H1 (cell line): ENCODE measurements at regions not wholly inside any gene's neighbourhood (a gene's known extent, or its start where the extent isn't known, plus 50 kb on each side); places are given as distances from the start of the nearest gene placed in this dataset.

Experiments used
- CTCF ChIA-PET: fragments of 300-600 bp; sonication (Branson Sonifier 250); formaldehyde crosslinking; loops from one replicate; lab custom pipeline; 2021; ENCODE audit not compliant: partially characterized antibody; lab: Charles Lee
- POLR2A ChIA-PET: fragments of 300-600 bp; sonication (Branson Sonifier 250); formaldehyde crosslinking; loops from one replicate; lab custom pipeline; 2021; ENCODE audit warnings: inconsistent platforms; ENCODE audit not compliant: partially characterized antibody; lab: Charles Lee
- DNase-seq, 2 experiments: peaks; one replicate each; pipeline versions ENCODE4 v3.0.0 to v3.0.0-alpha.2; 2010 to 2022; ENCODE audit warnings: low spot score in 2 of 2, low read depth in 1 of 2, mixed read lengths in 1 of 2
- FAIRE-seq: peaks from 2 replicates; lab custom pipeline; 2011; peaks lifted over from hg19 to GRCh38; lab: Jason Lieb, UNC
- H2AFZ ChIP-seq: 2 replicates; pipeline ENCODE4 v1.8.1; 2012; ENCODE audit warnings: low read length, inconsistent platforms
- H2AK5ac ChIP-seq: 2 replicates; pipeline ENCODE4 v1.6.1; 2013; ENCODE audit warnings: low read depth, low read length
- H2BK120ac ChIP-seq: replicated peaks from 2 replicates; pipeline ENCODE3; 2013; ENCODE audit warnings: low read depth, low read length, inconsistent platforms
- H2BK12ac ChIP-seq: 2 replicates; pipeline ENCODE4 v1.6.1; 2013; ENCODE audit warnings: low read depth, low read length
- H2BK15ac ChIP-seq: 2 replicates; pipeline ENCODE4 v1.6.1; 2013; ENCODE audit warnings: low read length
- H2BK20ac ChIP-seq: 2 replicates; pipeline ENCODE4 v1.6.1; 2013; ENCODE audit warnings: low read length
- H2BK5ac ChIP-seq: 2 replicates; pipeline ENCODE4 v1.6.1; 2013; ENCODE audit warnings: low read depth, low read length
- H3K14ac ChIP-seq: 2 replicates; pipeline ENCODE4 v1.6.1; 2013; ENCODE audit warnings: inconsistent platforms; ENCODE audit not compliant: insufficient read length
- H3K18ac ChIP-seq: 2 replicates; pipeline ENCODE4 v1.6.1; 2013; ENCODE audit warnings: low read length; ENCODE audit errors: extremely low read depth
- H3K23ac ChIP-seq: 2 replicates; pipeline ENCODE4 v1.6.1; 2013; ENCODE audit warnings: inconsistent platforms; ENCODE audit not compliant: insufficient read length
- H3K23me2 ChIP-seq: 2 replicates; pipeline ENCODE4 v1.6.1; 2013; ENCODE audit warnings: low read depth, low read length
- H3K27ac ChIP-seq: 2 replicates; pipeline ENCODE4 v1.6.1; 2011; ENCODE audit warnings: low read depth, low read length, inconsistent platforms
- H3K27me3 ChIP-seq, 4 experiments: replicated peaks in 1 of 4; 1 replicate in 1 of 4; 2 replicates in 3 of 4; pipeline versions ENCODE4 v1.6.1 to v1.8.1; 2011 to 2013; ENCODE audit warnings: low read length in 3 of 4, mild to moderate bottlenecking in 3 of 4, inconsistent platforms in 2 of 4, mixed read lengths in 2 of 4, moderate library complexity in 1 of 4; ENCODE audit not compliant: control insufficient read depth in 3 of 4, insufficient read depth in 3 of 4; ENCODE audit errors: extremely low read depth in 1 of 4
- H3K36me3 ChIP-seq, 4 experiments: 2 replicates each; pipeline versions ENCODE4 v1.6.1 to v1.8.1; 2011 to 2013; ENCODE audit warnings: mild to moderate bottlenecking in 4 of 4, low read length in 3 of 4, moderate library complexity in 2 of 4, control low read depth in 1 of 4, inconsistent platforms in 1 of 4; ENCODE audit not compliant: insufficient read depth in 4 of 4, control insufficient read depth in 2 of 4
- H3K4ac ChIP-seq: replicated peaks from 2 replicates; pipeline ENCODE3; 2013; ENCODE audit warnings: low read length, low read depth, mixed read lengths, inconsistent platforms; ENCODE audit not compliant: insufficient read length
- H3K4me1 ChIP-seq, 4 experiments: replicated peaks in 1 of 4; 1 replicate in 1 of 4; 2 replicates in 3 of 4; pipeline versions ENCODE4 v1.6.1 to v1.8.1; 2011 to 2013; ENCODE audit warnings: low read length in 3 of 4, inconsistent platforms in 2 of 4, mixed read lengths in 1 of 4; ENCODE audit not compliant: insufficient read depth in 4 of 4, control insufficient read depth in 3 of 4
- H3K4me2 ChIP-seq, 2 experiments: 2 replicates each; pipeline versions ENCODE4 v1.6.1 to v1.8.1; 2011 to 2013; ENCODE audit warnings: low read depth in 2 of 2, low read length in 2 of 2, control low read depth in 1 of 2, inconsistent platforms in 1 of 2, mild to moderate bottlenecking in 1 of 2; ENCODE audit not compliant: insufficient read depth in 1 of 2
- H3K4me3 ChIP-seq, 4 experiments: fragments of 200-600, 300-600 bp in 1 of 4; sonication (generic), shearing (Covaris generic), sonication (Bioruptor Twin) in 1 of 4; 2 replicates each; pipeline versions ENCODE4 v1.5.1 to v1.8.1; 2011 to 2016; ENCODE audit warnings: low read length in 4 of 4, low read depth in 3 of 4, control low read depth in 2 of 4, inconsistent platforms in 2 of 4, mild to moderate bottlenecking in 2 of 4, mixed read lengths in 1 of 4, moderate library complexity in 1 of 4; ENCODE audit not compliant: insufficient read depth in 2 of 4; ENCODE audit errors: extremely low read depth in 1 of 4
- H3K56ac ChIP-seq: replicated peaks from 2 replicates; pipeline ENCODE3; 2013; ENCODE audit warnings: low read depth, mild to moderate bottlenecking, mixed read lengths, low read length, inconsistent platforms; ENCODE audit not compliant: insufficient read length
- H3K79me1 ChIP-seq: 2 replicates; pipeline ENCODE4 v1.6.1; 2013; ENCODE audit warnings: low read depth, low read length, control low read depth
- H3K79me2 ChIP-seq, 2 experiments: 2 replicates each; pipeline versions ENCODE4 v1.6.1 to v1.8.1; 2012 to 2013; ENCODE audit warnings: low read length in 2 of 2, mild to moderate bottlenecking in 2 of 2, inconsistent platforms in 1 of 2; ENCODE audit not compliant: insufficient read depth in 2 of 2, control insufficient read depth in 1 of 2
- H3K9ac ChIP-seq, 4 experiments: replicated peaks in 1 of 4; 1 replicate in 1 of 4; 2 replicates in 3 of 4; pipeline versions ENCODE4 v1.6.1 to v1.8.1; 2011 to 2013; ENCODE audit warnings: low read depth in 3 of 4, low read length in 3 of 4, control low read depth in 2 of 4, mild to moderate bottlenecking in 2 of 4, moderate library complexity in 2 of 4, inconsistent platforms in 1 of 4; ENCODE audit errors: extremely low read depth in 1 of 4
- H3K9me3 ChIP-seq, 2 experiments: 2 replicates each; pipeline versions ENCODE4 v1.6.1 to v1.8.1; 2012 to 2013; ENCODE audit warnings: mild to moderate bottlenecking in 2 of 2, moderate library complexity in 2 of 2, control low read depth in 1 of 2, inconsistent platforms in 1 of 2, low read depth in 1 of 2, low read length in 1 of 2, mixed read lengths in 1 of 2; ENCODE audit not compliant: insufficient read depth in 2 of 2
- H4K20me1 ChIP-seq, 2 experiments: replicated peaks in 1 of 2; 2 replicates each; pipeline versions ENCODE3 to v1.8.1; 2011 to 2013; ENCODE audit warnings: inconsistent platforms in 2 of 2, low read length in 2 of 2, mild to moderate bottlenecking in 1 of 2; ENCODE audit not compliant: insufficient read depth in 2 of 2, control insufficient read depth in 1 of 2
- H4K5ac ChIP-seq: 2 replicates; pipeline ENCODE4 v1.6.1; 2013; ENCODE audit warnings: low read length, low read depth, mixed read lengths, inconsistent platforms; ENCODE audit not compliant: insufficient read length
- H4K8ac ChIP-seq: 2 replicates; pipeline ENCODE4 v1.8.0; 2013; ENCODE audit warnings: mild to moderate bottlenecking, moderate library complexity, low read length, inconsistent platforms; ENCODE audit not compliant: insufficient read depth; ENCODE audit errors: extremely low read depth
- H4K91ac ChIP-seq: replicated peaks from 2 replicates; pipeline ENCODE3; 2013; ENCODE audit warnings: low read length, mixed read lengths, inconsistent platforms; ENCODE audit not compliant: insufficient read length
- CTBP2 ChIP-seq: IDR thresholded peaks from 2 replicates; pipeline ENCODE4 v1.7.0; 2011; ENCODE audit warnings: borderline replicate concordance, mild to moderate bottlenecking, moderate library complexity, mixed read lengths, low read length; ENCODE audit not compliant: insufficient read depth, insufficient read length
- GABPA ChIP-seq: IDR thresholded peaks from 2 replicates; pipeline ENCODE4 v1.6.1; 2011; ENCODE audit warnings: mild to moderate bottlenecking, low read length, moderate library complexity, borderline replicate concordance; ENCODE audit not compliant: insufficient read depth
- HDAC6 ChIP-seq: IDR thresholded peaks from one replicate; pipeline ENCODE4 v1.7.1; 2012; ENCODE audit warnings: low read depth, mild to moderate bottlenecking, inconsistent platforms, low read length, moderate library complexity
- MAFK ChIP-seq: IDR thresholded peaks from 2 replicates; pipeline ENCODE4 v1.6.1; 2012; ENCODE audit warnings: low read depth, mild to moderate bottlenecking, improper control_type of control experiment, low read length
- MAX ChIP-seq: IDR thresholded peaks from 2 replicates; pipeline ENCODE4 v1.6.1; 2012; ENCODE audit warnings: inconsistent platforms
- NANOG ChIP-seq: IDR thresholded peaks from 2 replicates; pipeline ENCODE4 v1.6.1; 2011; ENCODE audit warnings: low read length, low read depth, mild to moderate bottlenecking, inconsistent platforms; ENCODE audit not compliant: insufficient read depth, poor library complexity, severe bottlenecking
- PHF8 ChIP-seq: fragments of 200-600 bp; sonication (generic); conservative IDR thresholded peaks from 2 replicates; pipeline ENCODE4 v1.7.1; 2012; ENCODE audit warnings: low read depth, mild to moderate bottlenecking, inconsistent platforms, low read length, moderate library complexity
- RFX5 ChIP-seq: IDR thresholded peaks from 2 replicates; pipeline ENCODE4 v1.6.1; 2011; ENCODE audit warnings: low read depth, low read length, improper control_type of control experiment, borderline replicate concordance
- RNF2 ChIP-seq: fragments of 200-900, 300-1000 bp; sonication (generic); IDR thresholded peaks from 2 replicates; pipeline ENCODE4 v1.7.1; 2016; ENCODE audit warnings: borderline replicate concordance, low read depth, mild to moderate bottlenecking, antibody characterized with exemption, low read length; ENCODE audit not compliant: poor library complexity, severe bottlenecking; ENCODE audit errors: missing control alignments
- RXRA ChIP-seq: IDR thresholded peaks from 2 replicates; pipeline ENCODE4 v1.6.1; 2011; ENCODE audit warnings: low read depth, mild to moderate bottlenecking, low read length, moderate library complexity; ENCODE audit not compliant: insufficient read depth
- SIX5 ChIP-seq: IDR thresholded peaks from 2 replicates; pipeline ENCODE4 v1.6.1; 2011; ENCODE audit warnings: mild to moderate bottlenecking, low read depth, low read length
- TAF7 ChIP-seq: optimal IDR thresholded peaks from 2 replicates; pipeline ENCODE3; 2011; ENCODE audit warnings: low read depth, mild to moderate bottlenecking, inconsistent platforms, low read length, moderate library complexity, borderline replicate concordance
- YY1 ChIP-seq: IDR thresholded peaks from 2 replicates; pipeline ENCODE4 v1.6.1; 2011; ENCODE audit warnings: low read depth, mild to moderate bottlenecking, low read length
- WGBS, 2 experiments: shearing (Covaris generic) in 1 of 2; methylation state at CpG; one replicate each; pipeline versions ENCODE4 v1.1.6 to v1.1.7; 2013 to 2015; ENCODE audit warnings: low lambda C conversion rate in 2 of 2, mixed read lengths in 2 of 2, inconsistent platforms in 1 of 2, low coverage in 1 of 2, missing lambda C conversion rate in 1 of 2; ENCODE audit not compliant: insufficient replicate concordance in 2 of 2, insufficient coverage in 1 of 2, insufficient read length in 1 of 2; ENCODE audit errors: extremely low coverage in 1 of 2, missing lambda C conversion rate in 1 of 2; 5-methylcytosine and 5-hydroxymethylcytosine counted together

DNA sequence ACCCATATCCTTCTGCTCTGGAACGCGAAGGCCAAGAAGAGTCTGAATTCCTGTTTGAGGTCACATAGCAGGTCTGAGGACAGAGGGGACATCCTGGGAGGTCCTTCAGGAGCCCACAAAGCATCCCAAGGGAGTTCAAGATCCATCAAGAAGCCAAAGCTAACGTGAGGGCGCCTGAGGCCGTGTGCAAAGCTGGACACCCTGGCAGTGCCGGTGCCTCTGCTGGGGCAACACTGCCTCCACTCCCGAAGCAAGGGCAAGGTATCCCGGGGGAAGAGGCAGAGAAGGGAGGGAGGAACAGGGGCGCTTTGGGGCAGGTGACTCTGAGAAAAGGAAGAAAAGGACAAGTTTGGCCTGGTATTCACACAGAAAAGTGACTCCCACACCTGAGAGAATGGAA, 50.3 kb upstream of the CDON start:
- Histone ChIP-seq H3K27ac (no peak overlapping the region), H2BK5ac (no peak overlapping the region), H3K23ac (no peak overlapping the region), H3K4me3 (no peak overlapping the region), H3K23me2 (no peaks in the 10 kb centered on the region), H3K9me3 (no peaks in the 10 kb centered on the region), H3K4me1 (peaks cover 0 to 7% (median 0%) of the 10 kb centered on the region in 4 experiments; a peak in 3 of 7 replicates), H2AFZ (no peak overlapping the region), H3K4me2 (no peak overlapping the region), H4K8ac (no peak overlapping the region), H3K56ac (no peak overlapping the region), H3K18ac (no peak overlapping the region), H3K79me1 (no peaks in the 10 kb centered on the region), H2BK15ac (0 out of 2 replicates have a peak overlapping the region, but pooled peaks have one; percentile 19), H4K20me1 (no peaks in the 10 kb centered on the region), H4K91ac (no peak overlapping the region), H3K9ac (no peak overlapping the region), H2BK20ac (no peak overlapping the region), H3K79me2 (no peaks in the 10 kb centered on the region), H2AK5ac (no peak overlapping the region), H2BK120ac (no peak overlapping the region), H3K36me3 (no peaks in the 10 kb centered on the region), H4K5ac (no peak overlapping the region), H3K4ac (no peak overlapping the region), H2BK12ac (no peak overlapping the region), H3K27me3 (0 out of 7 replicates have a peak, but pooled peaks cover 0 to 3% (median 0%) of the 10 kb centered on the region in 4 experiments), H3K14ac (no peak overlapping the region)
- CTCF ChIA-PET: interaction anchor here (0.7 to 5.4 kb wide), 6 partner anchors 10 to 170 kb away, joined by 3 to 42 read pairs (median 10); no protein-coding TSS in a partner anchor
- no peak for FAIRE-seq
- WGBS, 2 experiments: 91% methylated on average over 9 of the region's 9 CpGs; no CpG with 5 or more reads in 1 of the 2 experiments
- POLR2A ChIA-PET: interaction anchor here (1.6 kb wide), 1 partner anchor 8 kb away, joined by 6 read pairs; no protein-coding TSS in a partner anchor
- DNase-seq: no peak
- no peak for TF ChIP-seq RFX5
- TF ChIP-seq PHF8: no peak
- TF ChIP-seq RNF2: no peak
- TF ChIP-seq HDAC6: no peak
- no peak for TF ChIP-seq GABPA
- TF ChIP-seq NANOG: no peak
- TF ChIP-seq MAFK: no peak
- no peak for TF ChIP-seq MAX
- TF ChIP-seq SIX5: no peak
- TF ChIP-seq CTBP2: no peak
- TF ChIP-seq TAF7: no peak
- TF ChIP-seq YY1: no peak
- no peak for TF ChIP-seq RXRA
